ENCODE measurements at regions not wholly inside any gene's neighbourhood (a gene's known extent, or its start where the extent isn't known, plus 50 kb on each side); places are given as distances from the start of the nearest gene placed in this dataset.

GRCh38 chr1:214912127-214912526, 170.4 kb upstream of the KCNK2 start:
- H3K27ac ChIP-seq = no peak overlapping the region
- no peak overlapping the region for H3K4me3 ChIP-seq
- H3K36me3 ChIP-seq = no peaks in the 10 kb centered on the region
- DNase-seq (ENCODE audit: low read depth in 1 of 2, low spot score in 1 of 2) = no peak
- no peak for TF ChIP-seq CTCF (IDR thresholded peaks at IDR 0.05; ENCODE audit: low read depth, low read length)
- no peaks in the 10 kb centered on the region for H3K27me3 ChIP-seq
- no peaks in the 10 kb centered on the region for H3K4me1 ChIP-seq (ENCODE audit: low read depth)
- H3K9me3 ChIP-seq (ENCODE audit: low read depth) = no peaks in the 10 kb centered on the region

DNA sequence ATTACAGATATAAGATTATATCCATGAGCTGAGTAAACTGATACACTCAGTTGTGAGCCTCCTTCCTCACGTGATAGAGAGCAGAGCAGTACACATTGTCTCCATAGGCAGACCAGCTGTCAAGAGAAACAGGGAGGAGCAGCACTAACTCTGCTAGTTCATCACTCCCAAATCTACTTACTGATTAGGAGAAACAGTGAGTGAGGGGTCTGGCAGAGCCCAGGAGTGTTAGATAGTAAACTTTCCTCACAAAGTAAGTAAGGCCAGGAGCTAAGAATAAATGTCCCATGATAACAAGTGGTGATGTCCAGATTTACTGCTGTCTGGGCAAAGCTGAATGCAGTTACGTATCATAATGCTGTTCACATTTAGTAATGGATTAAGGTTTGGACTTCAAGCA, 168.6 kb upstream of the KCNK2 start:
- no peaks in the 10 kb centered on the region for H3K36me3 ChIP-seq

DNA sequence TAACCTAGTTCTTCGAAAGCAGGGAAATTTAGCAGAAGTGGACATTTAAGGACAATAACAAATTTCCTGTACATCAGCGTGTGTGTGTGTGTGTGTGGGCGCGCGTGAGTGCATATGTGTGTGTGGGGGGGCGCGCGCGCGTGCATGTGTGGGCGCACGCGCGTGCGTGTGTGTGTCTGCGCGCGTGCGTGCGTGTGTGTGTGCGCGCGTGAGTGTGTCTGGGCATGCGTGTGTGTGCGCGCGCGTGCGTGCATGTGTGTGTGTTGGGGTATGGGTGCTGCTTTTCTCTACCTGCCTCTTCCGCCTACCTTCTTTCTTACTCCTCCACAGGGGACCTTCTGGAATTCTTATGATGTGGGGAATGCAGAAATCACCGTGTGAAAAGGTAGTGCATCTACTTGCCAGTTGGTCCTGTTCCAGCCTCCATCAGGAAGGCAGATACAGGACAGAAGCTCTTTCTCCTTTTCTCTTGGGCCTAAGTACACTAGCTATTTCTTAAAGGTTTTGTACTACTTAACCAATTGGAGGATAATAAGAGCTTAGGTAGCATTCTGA, 165.4 kb upstream of the KCNK2 start:
- Histone ChIP-seq H3K36me3 (no peaks in the 10 kb centered on the region), H3K4me1 (ENCODE audit: low read depth) (no peaks in the 10 kb centered on the region), H3K27ac (no peak overlapping the region), H3K4me3 (no peak overlapping the region), H3K9me3 (ENCODE audit: low read depth) (no peaks in the 10 kb centered on the region), H3K27me3 (no peaks in the 10 kb centered on the region)
- no peak for DNase-seq (ENCODE audit: low read depth in 1 of 2, low spot score in 1 of 2)
- TF ChIP-seq CTCF (IDR thresholded peaks at IDR 0.05; ENCODE audit: low read depth, low read length) = no peak

More for the DNA sequence above, 168.6 kb upstream of the KCNK2 start:
- DNase-seq (ENCODE audit: low read depth in 1 of 2, low spot score in 1 of 2) = no peak
- no peaks in the 10 kb centered on the region for H3K27me3 ChIP-seq
- H3K4me3 ChIP-seq = no peak overlapping the region
- no peaks in the 10 kb centered on the region for H3K4me1 ChIP-seq (ENCODE audit: low read depth)
- TF ChIP-seq CTCF (IDR thresholded peaks at IDR 0.05; ENCODE audit: low read depth, low read length) = no peak
- H3K27ac ChIP-seq = no peak overlapping the region
- H3K9me3 ChIP-seq (ENCODE audit: low read depth) = no peaks in the 10 kb centered on the region

DNA sequence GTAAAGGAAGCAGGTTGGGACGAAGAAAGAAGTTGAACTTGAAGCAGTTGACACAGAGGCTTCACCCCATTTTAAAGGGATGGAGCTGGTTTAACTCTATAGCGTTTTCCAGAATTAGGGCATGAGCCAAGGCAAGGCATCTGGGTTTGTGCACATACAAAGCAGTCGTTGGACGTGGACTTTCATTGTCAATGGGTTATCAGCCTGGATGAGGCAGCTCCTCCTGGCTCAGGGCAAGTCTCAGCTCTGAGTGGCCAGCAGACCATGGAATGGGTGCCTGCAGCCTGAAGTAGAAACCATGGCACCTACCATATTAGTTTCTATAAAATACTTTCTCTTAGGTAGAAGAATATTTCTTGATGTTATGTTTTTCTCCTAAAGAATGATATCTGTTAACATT, 163.8 kb upstream of the KCNK2 start:
- DNase-seq (ENCODE audit: low read depth in 1 of 2, low spot score in 1 of 2) = no peak
- no peak for TF ChIP-seq CTCF (IDR thresholded peaks at IDR 0.05; ENCODE audit: low read depth, low read length)
- H3K4me3 ChIP-seq = no peak overlapping the region

DNA sequence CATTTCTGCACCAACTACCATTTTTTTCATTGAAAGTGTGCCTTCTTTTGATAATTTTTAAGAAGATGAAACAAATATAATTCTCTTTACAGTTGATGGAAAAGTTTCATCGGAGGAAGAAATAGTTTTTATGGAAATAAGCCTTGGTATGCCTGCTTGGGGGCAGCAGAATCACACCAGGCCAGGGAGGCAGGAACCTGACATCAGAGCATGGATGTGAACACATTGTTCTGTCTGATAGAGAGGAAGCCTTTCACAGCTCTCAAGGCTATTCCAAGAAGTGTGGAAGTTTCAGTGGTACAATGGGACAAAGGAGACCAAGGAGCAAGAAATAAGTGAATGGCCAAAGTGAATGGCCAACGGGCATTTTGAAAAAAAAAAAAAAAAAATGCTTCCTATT, 162.2 kb upstream of the KCNK2 start:
- H3K9me3 ChIP-seq (ENCODE audit: low read depth) = no peaks in the 10 kb centered on the region
- DNase-seq (ENCODE audit: low read depth in 1 of 2, low spot score in 1 of 2) = no peak
- no peak for TF ChIP-seq CTCF (IDR thresholded peaks at IDR 0.05; ENCODE audit: low read depth, low read length)

More for the DNA sequence above, 163.8 kb upstream of the KCNK2 start:
- H3K4me1 ChIP-seq (ENCODE audit: low read depth) = no peaks in the 10 kb centered on the region
- no peaks in the 10 kb centered on the region for H3K9me3 ChIP-seq (ENCODE audit: low read depth)
- no peaks in the 10 kb centered on the region for H3K36me3 ChIP-seq
- no peak overlapping the region for H3K27ac ChIP-seq
- H3K27me3 ChIP-seq = no peaks in the 10 kb centered on the region

More for the DNA sequence above, 162.2 kb upstream of the KCNK2 start:
- no peak overlapping the region for H3K4me3 ChIP-seq
- no peak overlapping the region for H3K27ac ChIP-seq
- H3K27me3 ChIP-seq = no peaks in the 10 kb centered on the region
- no peaks in the 10 kb centered on the region for H3K36me3 ChIP-seq
- no peaks in the 10 kb centered on the region for H3K4me1 ChIP-seq (ENCODE audit: low read depth)

Measured in cardiac muscle cell (in vitro differentiated cells and primary cell).